ENCODE measurements at regions not wholly inside any gene's neighbourhood (a gene's known extent, or its start where the extent isn't known, plus 50 kb on each side); places are given as distances from the start of the nearest gene placed in this dataset.

DNA sequence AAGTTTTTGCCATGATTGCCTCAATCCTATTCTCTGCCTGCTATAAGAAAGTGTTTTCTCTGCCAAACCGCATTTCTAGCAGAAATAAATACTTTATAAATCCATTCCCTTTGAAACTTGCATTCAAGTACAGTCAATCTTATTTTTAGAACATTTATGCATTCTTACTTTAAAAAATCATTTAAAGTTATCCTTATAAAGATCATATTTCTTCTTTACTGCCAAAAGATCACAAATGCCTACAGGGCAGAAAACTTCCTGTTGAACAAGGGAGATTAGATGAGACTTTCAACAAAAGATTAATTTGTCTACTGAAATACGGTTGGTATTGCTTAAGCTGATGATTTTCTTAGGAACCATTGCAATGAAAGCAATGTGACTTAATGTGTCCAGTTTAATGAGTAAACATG is 207.2 kb upstream of the SLIT2 start:
- TF ChIP-seq POLR2AphosphoS5 (IDR thresholded peaks at IDR 0.05; ENCODE audit: low read depth, low read length) (no peak), POLR2A (IDR thresholded peaks at IDR 0.05; ENCODE audit: low read depth, low read length) (no peak), TAF1 (IDR thresholded peaks at IDR 0.05; ENCODE audit: borderline replicate concordance, low read depth, low read length) (no peak)
- DNase-seq (ENCODE audit: insufficient read length), result no peak
- no peak for FAIRE-seq

DNA sequence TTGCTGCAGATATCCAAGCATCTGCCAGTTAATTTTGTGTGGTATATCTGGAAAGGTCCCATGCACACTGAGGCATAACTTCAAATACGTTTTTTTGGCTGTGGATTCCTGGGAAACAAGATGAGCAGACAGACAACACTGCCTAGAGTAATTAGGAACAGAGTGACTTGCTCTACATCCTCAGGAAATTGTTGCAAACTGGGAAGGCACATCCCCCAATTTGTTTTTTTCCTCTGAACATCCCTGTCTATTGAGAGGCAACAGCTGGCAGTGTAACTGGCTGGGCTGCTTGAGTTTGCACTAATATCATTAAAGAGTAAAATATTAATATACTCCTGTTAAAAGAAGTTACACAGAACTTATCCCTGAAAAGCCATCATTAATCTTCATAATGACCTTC is 207.7 kb upstream of the SLIT2 start:
- FAIRE-seq (no peak), DNase-seq (ENCODE audit: insufficient read length) (no peak)
- TF ChIP-seq TAF1 (IDR thresholded peaks at IDR 0.05; ENCODE audit: borderline replicate concordance, low read depth, low read length) (no peak), POLR2AphosphoS5 (IDR thresholded peaks at IDR 0.05; ENCODE audit: low read depth, low read length) (no peak), POLR2A (IDR thresholded peaks at IDR 0.05; ENCODE audit: low read depth, low read length) (no peak)

GRCh38 chr4:20042769-20043168 is 208.9 kb upstream of the SLIT2 start:
- no peak for TF ChIP-seq TAF1 (IDR thresholded peaks at IDR 0.05; ENCODE audit: borderline replicate concordance, low read depth, low read length)
- TF ChIP-seq POLR2AphosphoS5 (IDR thresholded peaks at IDR 0.05; ENCODE audit: low read depth, low read length), result no peak
- TF ChIP-seq POLR2A (IDR thresholded peaks at IDR 0.05; ENCODE audit: low read depth, low read length), result no peak
- DNase-seq (ENCODE audit: insufficient read length), result no peak
- FAIRE-seq, result no peak

DNA sequence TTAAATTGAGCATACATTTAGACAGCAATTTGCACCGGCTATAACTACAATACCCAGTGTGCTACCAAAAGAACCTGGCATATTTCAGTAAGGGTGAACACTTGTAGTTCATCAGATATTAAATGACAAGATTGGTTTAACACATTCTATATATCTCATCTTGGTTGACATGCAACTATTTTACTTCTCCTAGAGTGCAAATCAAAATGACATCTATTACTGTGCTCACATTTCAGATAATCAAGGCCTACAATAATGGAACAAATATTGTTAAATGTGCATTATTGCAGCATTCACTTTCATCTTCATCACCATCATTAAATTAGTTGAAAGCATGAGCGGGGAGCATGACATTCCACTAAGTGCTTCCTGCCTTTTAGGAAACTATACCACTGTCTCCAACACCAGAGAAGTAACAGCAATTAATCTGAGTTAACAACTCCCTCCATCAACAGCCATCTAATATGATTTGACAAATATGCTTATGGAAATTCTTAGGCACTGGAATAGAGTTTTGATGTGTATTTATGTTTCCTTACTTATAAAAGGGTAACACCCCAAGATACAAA is 209.8 kb upstream of the SLIT2 start:
- DNase-seq (ENCODE audit: insufficient read length) (no peak), FAIRE-seq (no peak)
- TF ChIP-seq POLR2AphosphoS5 (IDR thresholded peaks at IDR 0.05; ENCODE audit: low read depth, low read length) (no peak), POLR2A (IDR thresholded peaks at IDR 0.05; ENCODE audit: low read depth, low read length) (no peak), TAF1 (IDR thresholded peaks at IDR 0.05; ENCODE audit: borderline replicate concordance, low read depth, low read length) (no peak)

DNA sequence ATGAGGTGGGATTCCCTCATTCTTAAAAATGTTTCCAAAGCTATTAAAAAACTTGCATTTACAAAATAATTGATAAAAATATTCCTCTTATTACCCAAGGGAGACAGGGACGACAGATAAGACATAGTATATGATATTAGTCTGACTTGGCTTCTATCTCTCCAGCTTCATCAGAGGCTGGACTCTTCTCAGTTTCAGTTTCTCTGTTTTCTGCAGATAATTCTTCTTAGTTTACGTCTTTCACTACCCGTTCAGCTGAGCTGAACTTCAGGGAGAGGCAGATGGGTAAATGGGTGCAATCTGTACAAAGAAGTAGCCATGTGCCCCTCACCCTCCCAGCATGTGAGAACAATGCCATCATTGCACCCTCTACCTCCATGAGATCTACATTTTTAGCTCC is 214.0 kb upstream of the SLIT2 start:
- DNase-seq (ENCODE audit: insufficient read length), result no peak
- TF ChIP-seq POLR2AphosphoS5 (IDR thresholded peaks at IDR 0.05; ENCODE audit: low read depth, low read length) (no peak), POLR2A (IDR thresholded peaks at IDR 0.05; ENCODE audit: low read depth, low read length) (no peak), TAF1 (IDR thresholded peaks at IDR 0.05; ENCODE audit: borderline replicate concordance, low read depth, low read length) (no peak)
- no peak for FAIRE-seq

DNA sequence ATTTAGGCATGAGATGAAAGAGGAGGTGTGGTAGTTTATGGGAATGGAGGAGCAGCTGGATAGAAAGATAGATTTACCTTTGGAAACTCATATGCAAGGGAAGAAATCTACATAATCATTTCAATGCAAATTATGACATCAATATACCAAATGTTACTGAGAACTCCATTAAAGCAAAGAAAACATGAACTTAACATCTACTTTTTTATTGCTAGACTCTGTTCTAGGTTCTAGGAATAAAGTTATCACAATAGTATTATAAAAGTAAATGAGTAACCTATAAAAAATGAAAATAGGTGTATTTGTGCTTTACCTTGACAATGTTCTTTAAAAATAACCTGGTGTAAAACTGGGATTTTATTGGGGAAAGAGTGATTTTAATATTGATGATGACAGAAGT is 221.6 kb upstream of the SLIT2 start:
- no peak for TF ChIP-seq POLR2AphosphoS5 (IDR thresholded peaks at IDR 0.05; ENCODE audit: low read depth, low read length)
- no peak for TF ChIP-seq POLR2A (IDR thresholded peaks at IDR 0.05; ENCODE audit: low read depth, low read length)
- TF ChIP-seq TAF1 (IDR thresholded peaks at IDR 0.05; ENCODE audit: borderline replicate concordance, low read depth, low read length), result no peak
- DNase-seq (ENCODE audit: insufficient read length), result no peak
- FAIRE-seq, result no peak

DNA sequence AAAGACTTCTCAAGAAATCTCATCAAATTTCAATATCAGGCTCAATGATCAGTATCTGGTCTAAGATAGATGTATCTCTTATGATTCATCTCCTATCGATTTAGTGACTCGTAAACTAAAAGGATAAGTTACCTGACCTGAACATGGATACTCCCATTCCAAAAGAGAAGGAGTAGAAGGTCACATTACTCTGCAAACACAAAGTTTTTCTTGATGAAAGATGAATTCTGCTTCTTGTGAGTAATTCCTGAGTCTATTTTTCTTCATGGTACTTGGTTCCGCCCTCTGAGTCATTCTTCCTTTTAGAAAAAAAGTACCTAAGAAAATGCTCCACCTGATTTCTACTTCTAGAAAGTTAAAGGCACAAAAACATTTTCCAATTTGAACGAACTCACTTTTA is 223.1 kb upstream of the SLIT2 start:
- DNase-seq (ENCODE audit: insufficient read length) (no peak), FAIRE-seq (no peak)
- no peak for TF ChIP-seq POLR2A (IDR thresholded peaks at IDR 0.05; ENCODE audit: low read depth, low read length)

GRCh38 chr4:20026456-20026855 is 225.2 kb upstream of the SLIT2 start:
- DNase-seq (ENCODE audit: insufficient read length) (no peak), FAIRE-seq (no peak)
- TF ChIP-seq POLR2AphosphoS5 (IDR thresholded peaks at IDR 0.05; ENCODE audit: low read depth, low read length) (no peak), POLR2A (IDR thresholded peaks at IDR 0.05; ENCODE audit: low read depth, low read length) (no peak), TAF1 (IDR thresholded peaks at IDR 0.05; ENCODE audit: borderline replicate concordance, low read depth, low read length) (no peak)

GRCh38 chr4:20022471-20022870 is 229.2 kb upstream of the SLIT2 start:
- FAIRE-seq, result no peak
- TF ChIP-seq POLR2A (IDR thresholded peaks at IDR 0.05; ENCODE audit: low read depth, low read length) (no peak), TAF1 (IDR thresholded peaks at IDR 0.05; ENCODE audit: borderline replicate concordance, low read depth, low read length) (no peak), POLR2AphosphoS5 (IDR thresholded peaks at IDR 0.05; ENCODE audit: low read depth, low read length) (no peak)
- no peak for DNase-seq (ENCODE audit: insufficient read length)

DNA sequence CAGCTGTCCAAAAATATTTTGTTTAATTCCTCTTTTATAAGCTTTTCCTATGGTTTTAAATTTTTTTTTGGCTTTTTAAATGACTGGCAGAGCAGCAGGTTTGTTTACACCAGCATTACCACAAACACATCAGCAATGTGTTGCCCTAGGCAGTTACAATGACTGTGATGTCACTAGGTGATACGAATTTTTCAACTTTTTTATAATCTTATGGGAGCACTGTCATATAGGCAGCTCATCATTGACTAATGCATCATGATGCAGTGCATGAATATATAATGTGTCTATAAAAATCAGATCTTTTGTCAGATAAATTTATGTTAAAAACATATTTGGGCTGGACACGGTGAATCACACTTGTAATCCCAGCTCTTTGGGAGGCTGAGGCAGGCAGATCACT is 231.6 kb upstream of the SLIT2 start:
- no peak for DNase-seq (ENCODE audit: insufficient read length)
- FAIRE-seq, result no peak
- TF ChIP-seq POLR2AphosphoS5 (IDR thresholded peaks at IDR 0.05; ENCODE audit: low read depth, low read length) (no peak), POLR2A (IDR thresholded peaks at IDR 0.05; ENCODE audit: low read depth, low read length) (no peak), TAF1 (IDR thresholded peaks at IDR 0.05; ENCODE audit: borderline replicate concordance, low read depth, low read length) (no peak)

DNA sequence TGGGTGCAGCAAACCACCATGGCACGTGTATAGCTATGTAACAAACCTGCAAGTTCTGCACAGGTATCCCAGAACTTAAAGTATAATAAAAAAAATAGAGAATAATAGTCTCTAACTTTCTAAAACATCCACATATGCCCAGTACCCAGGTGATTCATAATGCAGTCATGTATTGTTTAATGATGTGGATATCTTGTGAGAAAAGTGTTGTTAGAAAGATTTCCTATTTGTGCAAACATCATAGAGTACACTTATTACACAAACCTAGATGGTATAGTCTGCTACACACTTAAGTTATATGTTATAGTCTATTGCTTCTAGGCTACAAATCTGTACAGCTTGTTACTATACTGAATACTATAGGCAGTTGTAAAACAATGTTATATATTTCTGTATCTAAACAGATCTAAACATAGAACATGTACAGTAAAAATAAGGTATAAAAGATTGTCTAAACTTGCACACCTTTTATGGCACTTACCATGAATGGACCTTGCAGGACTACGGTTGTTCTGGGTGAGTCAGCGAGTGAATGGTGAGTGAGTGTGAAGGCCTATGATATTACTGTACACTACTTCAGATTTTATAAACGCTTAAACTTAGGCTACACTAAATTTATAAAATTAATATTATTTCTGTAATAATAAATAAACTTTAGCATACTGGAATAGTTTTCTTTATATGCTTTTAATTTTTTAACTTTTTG is 232.2 kb upstream of the SLIT2 start:
- FAIRE-seq (no peak), DNase-seq (ENCODE audit: insufficient read length) (no peak)
- no peak for TF ChIP-seq TAF1 (IDR thresholded peaks at IDR 0.05; ENCODE audit: borderline replicate concordance, low read depth, low read length)
- TF ChIP-seq POLR2A (IDR thresholded peaks at IDR 0.05; ENCODE audit: low read depth, low read length), result no peak
- no peak for TF ChIP-seq POLR2AphosphoS5 (IDR thresholded peaks at IDR 0.05; ENCODE audit: low read depth, low read length)

GRCh38 chr4:20017777-20018115 is 234.0 kb upstream of the SLIT2 start:
- no peak for TF ChIP-seq POLR2AphosphoS5 (IDR thresholded peaks at IDR 0.05; ENCODE audit: low read depth, low read length)
- TF ChIP-seq POLR2A (IDR thresholded peaks at IDR 0.05; ENCODE audit: low read depth, low read length), result no peak
- TF ChIP-seq TAF1 (IDR thresholded peaks at IDR 0.05; ENCODE audit: borderline replicate concordance, low read depth, low read length), result no peak
- FAIRE-seq, result no peak
- no peak for DNase-seq (ENCODE audit: insufficient read length)
